Nephron progenitor cell (in vitro differentiated cells): ENCODE measurements at regions not wholly inside any gene's neighbourhood (a gene's known extent, or its start where the extent isn't known, plus 50 kb on each side); places are given as distances from the start of the nearest gene placed in this dataset.

ENCODE experiments used
- DNase-seq: peaks from one replicate; pipeline ENCODE4 v3.0.0; 2021
- H3K27ac Mint-ChIP-seq: 2 replicates; pipeline ENCODE4 v1.8.0; 2021; ENCODE audit warnings: mild to moderate bottlenecking, moderate library complexity, mixed read lengths
- H3K27me3 Mint-ChIP-seq: 2 replicates; pipeline ENCODE4 v1.8.0; 2021; ENCODE audit warnings: mild to moderate bottlenecking, low read depth, mixed read lengths; ENCODE audit not compliant: poor library complexity
- H3K36me3 Mint-ChIP-seq: 2 replicates; pipeline ENCODE4 v1.8.0; 2021; ENCODE audit warnings: low read depth, mixed read lengths
- H3K4me1 Mint-ChIP-seq: 2 replicates; pipeline ENCODE4 v1.8.0; 2021; ENCODE audit warnings: mixed read lengths
- H3K4me3 Mint-ChIP-seq: 2 replicates; pipeline ENCODE4 v1.8.0; 2021; ENCODE audit warnings: mild to moderate bottlenecking, moderate library complexity, mixed read lengths
- H3K9me3 Mint-ChIP-seq: 2 replicates; pipeline ENCODE4 v1.8.0; 2021; ENCODE audit warnings: mild to moderate bottlenecking, moderate library complexity, mixed read lengths
- CTCF ChIP-seq: fragments of 200-600 bp; sonication (generic); IDR thresholded peaks from 2 replicates; pipeline ENCODE4 v1.5.0; 2021; ENCODE audit warnings: antibody characterized with exemption

- Mint-ChIP-seq H3K27ac (no peak overlapping the region), H3K36me3 (no peaks in the 10 kb centered on the region), H3K4me3 (no peak overlapping the region), H3K4me1 (peaks cover 86% of the 10 kb centered on the region), H3K9me3 (no peaks in the 10 kb centered on the region), H3K27me3 (peaks cover 2% of the 10 kb centered on the region)
- no peak for DNase-seq
- no peak for TF ChIP-seq CTCF
Observed at GRCh38 chr13:33640832-33641231, 177.1 kb upstream of the RFC3 start.

GRCh38 chr13:33642374-33643065 lies 175.4 kb upstream of the RFC3 start:
- no peaks in the 10 kb centered on the region for H3K9me3 Mint-ChIP-seq
- H3K4me3 Mint-ChIP-seq: no peak overlapping the region
- no peaks in the 10 kb centered on the region for H3K36me3 Mint-ChIP-seq
- no peak for TF ChIP-seq CTCF
- peaks cover 2% of the 10 kb centered on the region for H3K27me3 Mint-ChIP-seq
- peaks cover 76% of the 10 kb centered on the region for H3K4me1 Mint-ChIP-seq
- no peak for DNase-seq
- no peak overlapping the region for H3K27ac Mint-ChIP-seq

- DNase-seq: no peak
Observed at GRCh38 chr13:33644581-33645543, 173.1 kb upstream of the RFC3 start.

GRCh38 chr13:33645591-33646554 lies 172.1 kb upstream of the RFC3 start:
- Mint-ChIP-seq H3K4me3 (no peak overlapping the region), H3K27me3 (peaks cover 2% of the 10 kb centered on the region), H3K36me3 (no peaks in the 10 kb centered on the region), H3K4me1 (peaks cover 57% of the 10 kb centered on the region), H3K27ac (no peak overlapping the region), H3K9me3 (no peaks in the 10 kb centered on the region)
- no peak for DNase-seq
- TF ChIP-seq CTCF: no peak

More at GRCh38 chr13:33644581-33645543, 173.1 kb upstream of the RFC3 start:
- peak overlapping the region; percentile 18 for H3K27ac Mint-ChIP-seq
- peaks cover 2% of the 10 kb centered on the region for H3K27me3 Mint-ChIP-seq
- H3K9me3 Mint-ChIP-seq: no peaks in the 10 kb centered on the region
- peaks cover 66% of the 10 kb centered on the region for H3K4me1 Mint-ChIP-seq
- TF ChIP-seq CTCF: no peak
- no peaks in the 10 kb centered on the region for H3K36me3 Mint-ChIP-seq
- H3K4me3 Mint-ChIP-seq: no peak overlapping the region

- Mint-ChIP-seq H3K27ac (peak overlapping the region; percentile 31), H3K4me1 (peaks cover 22% of the 10 kb centered on the region), H3K27me3 (no peaks in the 10 kb centered on the region), H3K9me3 (no peaks in the 10 kb centered on the region), H3K36me3 (no peaks in the 10 kb centered on the region), H3K4me3 (no peak overlapping the region)
- no peak for DNase-seq
- no peak for TF ChIP-seq CTCF
Observed at GRCh38 chr13:33649212-33649878, 168.6 kb upstream of the RFC3 start.
